ENCODE measurements at regions not wholly inside any gene's neighbourhood (a gene's known extent, or its start where the extent isn't known, plus 50 kb on each side); places are given as distances from the start of the nearest gene placed in this dataset.

DNA sequence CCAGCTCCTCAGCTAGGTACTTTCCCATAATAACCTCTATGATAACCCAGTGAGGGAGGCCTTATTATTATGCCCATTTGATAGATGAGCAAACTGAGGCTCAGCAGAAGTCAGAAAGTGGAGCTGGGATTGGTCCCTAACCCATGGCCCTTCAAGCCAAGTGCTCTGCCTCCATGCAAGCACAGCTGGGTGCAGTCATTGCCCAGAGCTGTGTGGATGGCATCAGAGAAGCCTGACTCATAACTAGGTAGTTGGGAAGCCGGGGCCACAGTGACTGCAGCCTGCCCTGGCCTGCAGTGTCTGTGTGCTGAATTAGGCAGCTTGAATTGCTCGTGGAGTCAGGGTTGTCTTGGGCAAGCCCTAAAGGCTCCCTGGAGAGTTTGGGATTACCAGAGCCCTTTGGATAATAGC lies 89.9 kb upstream of the SLC2A1 start:
- H3K27me3 ChIP-seq (replicated peaks; ENCODE audit: insufficient read depth, low read length), result no peaks in the 10 kb centered on the region
- no peak overlapping the region for H3K4me3 ChIP-seq (ENCODE audit: low read length)
- no peak overlapping the region for H2AFZ ChIP-seq (ENCODE audit: low read length)
- no peak for DNase-seq
- TF ChIP-seq EZH2phosphoT487 (IDR thresholded peaks at IDR 0.05; ENCODE audit: low read length), result no peak
- TF ChIP-seq, protein P1, sequence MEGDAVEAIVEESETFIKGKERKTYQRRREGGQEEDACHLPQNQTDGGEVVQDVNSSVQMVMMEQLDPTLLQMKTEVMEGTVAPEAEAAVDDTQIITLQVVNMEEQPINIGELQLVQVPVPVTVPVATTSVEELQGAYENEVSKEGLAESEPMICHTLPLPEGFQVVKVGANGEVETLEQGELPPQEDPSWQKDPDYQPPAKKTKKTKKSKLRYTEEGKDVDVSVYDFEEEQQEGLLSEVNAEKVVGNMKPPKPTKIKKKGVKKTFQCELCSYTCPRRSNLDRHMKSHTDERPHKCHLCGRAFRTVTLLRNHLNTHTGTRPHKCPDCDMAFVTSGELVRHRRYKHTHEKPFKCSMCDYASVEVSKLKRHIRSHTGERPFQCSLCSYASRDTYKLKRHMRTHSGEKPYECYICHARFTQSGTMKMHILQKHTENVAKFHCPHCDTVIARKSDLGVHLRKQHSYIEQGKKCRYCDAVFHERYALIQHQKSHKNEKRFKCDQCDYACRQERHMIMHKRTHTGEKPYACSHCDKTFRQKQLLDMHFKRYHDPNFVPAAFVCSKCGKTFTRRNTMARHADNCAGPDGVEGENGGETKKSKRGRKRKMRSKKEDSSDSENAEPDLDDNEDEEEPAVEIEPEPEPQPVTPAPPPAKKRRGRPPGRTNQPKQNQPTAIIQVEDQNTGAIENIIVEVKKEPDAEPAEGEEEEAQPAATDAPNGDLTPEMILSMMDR (IDR thresholded peaks at IDR 0.05; ENCODE audit: low read length), result no peak
- no peak for TF ChIP-seq EZH2 (optimal IDR thresholded peaks at IDR 0.05; ENCODE audit: low read depth, low read length)
- H3K9me2 ChIP-seq (replicated peaks; ENCODE audit: insufficient read depth, low read length), result no peaks in the 10 kb centered on the region
- H3K4me2 ChIP-seq (ENCODE audit: low read depth, low read length), result no peak overlapping the region
- no peaks in the 10 kb centered on the region for H4K20me1 ChIP-seq (ENCODE audit: insufficient read depth, low read length)
- H3K9me3 ChIP-seq (replicated peaks; ENCODE audit: insufficient read depth, low read length), result no peaks in the 10 kb centered on the region
- H3K79me2 ChIP-seq (ENCODE audit: low read length), result no peaks in the 10 kb centered on the region
- H3K4me1 ChIP-seq (ENCODE audit: low read length), result no peaks in the 10 kb centered on the region
- H3K36me3 ChIP-seq (replicated peaks; ENCODE audit: insufficient read depth, low read length), result no peaks in the 10 kb centered on the region
- no peak overlapping the region for H3K9ac ChIP-seq (ENCODE audit: low read length)
- H3F3A ChIP-seq (ENCODE audit: insufficient read depth, low read length), result no peaks in the 10 kb centered on the region
- H3K27ac ChIP-seq (ENCODE audit: low read length), result no peak overlapping the region

DNA sequence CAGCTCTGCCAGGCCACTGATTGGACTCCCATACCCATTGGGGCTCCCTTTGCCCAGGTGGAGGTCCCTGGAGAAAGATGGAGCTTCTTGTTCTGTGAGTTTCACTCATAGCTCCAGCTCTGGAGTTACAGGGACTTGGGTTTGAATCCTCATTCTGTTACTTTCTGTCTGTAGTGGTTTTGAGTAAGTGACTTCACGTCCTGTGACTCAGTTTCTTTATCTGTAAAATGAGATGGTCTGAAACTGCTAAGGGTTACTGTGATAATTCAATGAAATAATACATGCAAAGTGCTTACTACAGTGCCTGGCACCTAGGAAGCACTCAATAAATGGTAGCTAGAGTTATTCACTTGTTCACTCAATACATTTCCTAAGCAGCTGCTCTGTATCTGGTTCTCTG lies 88.5 kb upstream of the SLC2A1 start:
- Histone ChIP-seq H3K9me2 (replicated peaks; ENCODE audit: insufficient read depth, low read length) (no peaks in the 10 kb centered on the region), H3K36me3 (replicated peaks; ENCODE audit: insufficient read depth, low read length) (no peaks in the 10 kb centered on the region), H3F3A (ENCODE audit: insufficient read depth, low read length) (no peaks in the 10 kb centered on the region), H3K4me2 (ENCODE audit: low read depth, low read length) (no peak overlapping the region), H3K9ac (ENCODE audit: low read length) (no peak overlapping the region), H4K20me1 (ENCODE audit: insufficient read depth, low read length) (no peaks in the 10 kb centered on the region), H3K4me3 (ENCODE audit: low read length) (no peak overlapping the region), H3K79me2 (ENCODE audit: low read length) (no peaks in the 10 kb centered on the region), H3K27me3 (replicated peaks; ENCODE audit: insufficient read depth, low read length) (no peaks in the 10 kb centered on the region), H3K27ac (ENCODE audit: low read length) (no peak overlapping the region), H3K4me1 (ENCODE audit: low read length) (no peaks in the 10 kb centered on the region), H2AFZ (ENCODE audit: low read length) (no peak overlapping the region), H3K9me3 (replicated peaks; ENCODE audit: insufficient read depth, low read length) (no peaks in the 10 kb centered on the region)
- no peak for DNase-seq
- TF ChIP-seq, protein P1 (IDR thresholded peaks at IDR 0.05; ENCODE audit: low read length), result no peak
- TF ChIP-seq EZH2phosphoT487 (IDR thresholded peaks at IDR 0.05; ENCODE audit: low read length), result no peak
- TF ChIP-seq EZH2 (optimal IDR thresholded peaks at IDR 0.05; ENCODE audit: low read depth, low read length), result no peak

DNA sequence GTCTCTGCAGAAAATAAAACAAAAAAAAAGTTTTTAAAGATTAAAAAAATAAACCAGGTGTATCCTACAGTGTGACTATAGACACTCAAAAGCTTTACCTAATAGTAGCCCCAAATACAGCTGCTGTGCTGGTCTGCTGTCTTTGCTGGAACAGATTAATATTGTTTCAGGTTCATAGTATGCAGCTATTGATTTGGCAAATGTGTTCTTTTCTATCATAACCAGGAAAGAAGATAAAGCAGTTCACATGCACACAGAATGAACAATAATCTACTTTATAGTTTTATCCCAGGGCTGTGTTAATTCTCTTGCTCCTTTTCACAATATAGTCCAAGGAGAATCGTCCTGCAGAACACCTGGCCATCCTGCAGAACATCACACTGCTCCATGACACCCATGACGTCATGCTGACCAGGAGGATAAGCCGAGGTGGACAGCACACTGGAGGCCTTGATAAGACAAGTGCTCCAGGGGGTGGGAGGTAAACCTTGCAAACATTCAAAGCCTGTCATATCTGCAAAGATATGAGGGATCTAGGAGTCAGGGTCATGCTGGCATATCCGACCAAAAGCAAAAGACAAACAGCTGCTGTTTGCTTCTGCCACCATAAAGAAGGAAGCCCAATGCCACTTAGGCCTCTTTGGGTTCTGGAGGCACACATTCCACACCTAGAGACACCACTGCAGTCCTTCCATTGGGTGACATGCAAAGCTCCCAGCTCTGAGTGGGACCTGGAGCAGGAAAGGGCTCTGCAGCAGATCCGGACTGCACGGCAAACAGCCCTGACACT lies 86.1 kb upstream of the SLC2A1 start:
- Histone ChIP-seq H3K36me3 (replicated peaks; ENCODE audit: insufficient read depth, low read length) (no peaks in the 10 kb centered on the region), H3K9me2 (replicated peaks; ENCODE audit: insufficient read depth, low read length) (no peaks in the 10 kb centered on the region), H3K27me3 (replicated peaks; ENCODE audit: insufficient read depth, low read length) (no peaks in the 10 kb centered on the region), H3K4me1 (ENCODE audit: low read length) (no peaks in the 10 kb centered on the region), H2AFZ (ENCODE audit: low read length) (no peak overlapping the region), H3K4me2 (ENCODE audit: low read depth, low read length) (no peak overlapping the region), H3K79me2 (ENCODE audit: low read length) (no peaks in the 10 kb centered on the region), H3K27ac (ENCODE audit: low read length) (no peak overlapping the region), H4K20me1 (ENCODE audit: insufficient read depth, low read length) (no peaks in the 10 kb centered on the region), H3K9me3 (replicated peaks; ENCODE audit: insufficient read depth, low read length) (no peaks in the 10 kb centered on the region), H3K4me3 (ENCODE audit: low read length) (no peak overlapping the region), H3K9ac (ENCODE audit: low read length) (no peak overlapping the region), H3F3A (ENCODE audit: insufficient read depth, low read length) (no peaks in the 10 kb centered on the region)
- no peak for DNase-seq
- no peak for TF ChIP-seq EZH2 (optimal IDR thresholded peaks at IDR 0.05; ENCODE audit: low read depth, low read length)
- TF ChIP-seq, protein P1 (IDR thresholded peaks at IDR 0.05; ENCODE audit: low read length), result no peak
- TF ChIP-seq EZH2phosphoT487 (IDR thresholded peaks at IDR 0.05; ENCODE audit: low read length), result no peak
